ENCODE measurements at regions not wholly inside any gene's neighbourhood (a gene's known extent, or its start where the extent isn't known, plus 50 kb on each side); places are given as distances from the start of the nearest gene placed in this dataset.

DNA sequence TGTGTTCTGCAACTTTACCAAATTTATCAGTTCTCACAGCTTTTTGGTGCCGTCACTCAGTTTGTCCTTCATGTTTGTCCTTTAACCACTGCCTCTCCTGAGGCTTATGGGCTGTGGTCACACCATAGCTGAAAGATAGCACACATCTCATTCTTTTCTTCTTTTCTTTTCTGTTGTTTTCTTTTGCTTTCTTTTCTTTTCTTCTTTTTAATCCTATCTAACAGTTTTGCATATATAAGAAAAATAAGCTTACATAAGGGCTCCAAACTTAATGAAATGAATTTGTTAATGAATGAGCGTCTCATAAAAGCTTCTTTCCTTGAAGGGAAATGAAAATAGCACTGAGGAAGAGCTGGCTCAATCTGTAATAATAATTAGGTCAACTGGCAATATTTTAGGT, 1061.2 kb downstream of the PCDH18 start:
- Histone ChIP-seq H2AK9ac (replicated peaks; ENCODE audit: low read depth, low read length, poor library complexity) (no peak overlapping the region), H4K5ac (ENCODE audit: low read depth, low read length) (no peak overlapping the region), H3K79me1 (ENCODE audit: low read depth in 1 of 2, low read length in 2 of 2) (no peaks in the 10 kb centered on the region), H3K4me3 (ENCODE audit: insufficient read depth, low read depth, low read length) (no peak overlapping the region), H3K36me3 (ENCODE audit: control insufficient read depth, insufficient read depth, low read length) (no peaks in the 10 kb centered on the region), H3K23ac (ENCODE audit: low read depth, low read length) (no peak overlapping the region), H2AK5ac (ENCODE audit: low read depth, low read length) (no peak overlapping the region), H2BK15ac (ENCODE audit: low read depth, low read length) (no peak overlapping the region), H3K9ac (ENCODE audit: low read depth, low read length) (no peak overlapping the region), H3K27ac (ENCODE audit: insufficient read depth, low read length) (no peak overlapping the region), H2BK120ac (ENCODE audit: low read depth, low read length) (no peak overlapping the region), H3K4me1 (ENCODE audit: control insufficient read depth, insufficient read depth, low read length) (no peaks in the 10 kb centered on the region), H4K8ac (ENCODE audit: low read depth in 2 of 2, low read length in 2 of 2) (no peak overlapping the region), H3K9me1 (ENCODE audit: insufficient read depth, low read length) (no peaks in the 10 kb centered on the region), H3K9me3 (ENCODE audit: control insufficient read depth, insufficient read depth, low read length) (no peaks in the 10 kb centered on the region), H3K27me3 (ENCODE audit: control insufficient read depth, insufficient read depth, low read length) (no peaks in the 10 kb centered on the region), H4K91ac (ENCODE audit: insufficient read depth, low read depth, low read length) (no peak overlapping the region), H2BK5ac (ENCODE audit: low read depth, low read length, poor library complexity, severe bottlenecking) (no peak overlapping the region), H3K4ac (ENCODE audit: low read depth, low read length) (no peak overlapping the region), H3K18ac (ENCODE audit: low read depth, low read length) (no peak overlapping the region), H4K20me1 (ENCODE audit: insufficient read depth, low read length) (no peaks in the 10 kb centered on the region), H3K56ac (ENCODE audit: extremely low read depth, insufficient read depth, low read length) (no peak overlapping the region), H3K4me2 (ENCODE audit: low read depth, low read length) (no peak overlapping the region), H2AFZ (replicated peaks; ENCODE audit: low read length, poor library complexity) (no peak overlapping the region), H2BK20ac (ENCODE audit: low read depth, low read length) (no peak overlapping the region), H3K14ac (replicated peaks; ENCODE audit: low read depth, low read length) (no peak overlapping the region)
- intact Hi-C loops (cut with micrococcal nuclease) = no loop called here
- POLR2A ChIA-PET (ENCODE audit: unreplicated experiment) = no interaction called here
- in situ Hi-C loops (cut with MboI; ENCODE audit: low sequenced_read_pairs) = no loop called here
- CTCF ChIA-PET = no interaction called here
- WGBS, 2 experiments (ENCODE audit: extremely low coverage in 2 of 2, insufficient read length in 1 of 2) = no CpG with 5 or more reads among the region's 2 CpGs
- ATAC-seq (ENCODE audit: low read depth) (no peak), DNase-seq (no peak)
- BruUV-seq (replicated peaks) = no TSS peak
- dilution Hi-C loops (cut with HindIII; ENCODE audit: low sequenced_read_pairs, unreplicated experiment) = no loop called here
- TF ChIP-seq MAZ (IDR thresholded peaks at IDR 0.05; ENCODE audit: borderline replicate concordance, low read depth, low read length) (no peak), CHD1 (IDR thresholded peaks at IDR 0.05; ENCODE audit: low read depth, low read length) (no peak), BHLHE40 (IDR thresholded peaks at IDR 0.05; ENCODE audit: low read depth, low read length) (no peak), MAFK (IDR thresholded peaks at IDR 0.05; ENCODE audit: low read depth, low read length) (no peak), RFX5 (IDR thresholded peaks at IDR 0.05; ENCODE audit: low read depth, low read length) (no peak), CEBPB (IDR thresholded peaks at IDR 0.05; ENCODE audit: low read depth, low read length) (no peak), SMC3 (IDR thresholded peaks at IDR 0.05; ENCODE audit: low read depth, low read length) (no peak), MXI1 (IDR thresholded peaks at IDR 0.05; ENCODE audit: borderline replicate concordance, low read depth, low read length) (no peak), POLR2A (IDR thresholded peaks at IDR 0.05; ENCODE audit: low read depth, low read length) (no peak)
- TF ChIP-seq, protein P1, sequence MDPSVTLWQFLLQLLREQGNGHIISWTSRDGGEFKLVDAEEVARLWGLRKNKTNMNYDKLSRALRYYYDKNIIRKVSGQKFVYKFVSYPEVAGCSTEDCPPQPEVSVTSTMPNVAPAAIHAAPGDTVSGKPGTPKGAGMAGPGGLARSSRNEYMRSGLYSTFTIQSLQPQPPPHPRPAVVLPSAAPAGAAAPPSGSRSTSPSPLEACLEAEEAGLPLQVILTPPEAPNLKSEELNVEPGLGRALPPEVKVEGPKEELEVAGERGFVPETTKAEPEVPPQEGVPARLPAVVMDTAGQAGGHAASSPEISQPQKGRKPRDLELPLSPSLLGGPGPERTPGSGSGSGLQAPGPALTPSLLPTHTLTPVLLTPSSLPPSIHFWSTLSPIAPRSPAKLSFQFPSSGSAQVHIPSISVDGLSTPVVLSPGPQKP (IDR thresholded peaks at IDR 0.05; ENCODE audit: borderline replicate concordance, low read depth, low read length) = no peak

Data from IMR-90 (cell line).